Upper lobe of left lung (tissue), 6 donors: ENCODE measurements at regions not wholly inside any gene's neighbourhood (a gene's known extent, or its start where the extent isn't known, plus 50 kb on each side); places are given as distances from the start of the nearest gene placed in this dataset.

Experiments used
- ATAC-seq, 2 donors: fragments of 200-7000 bp; cut with Tn5 transposase; one replicate each; pipeline ENCODE4 v1.9.1; 2022; ENCODE audit warnings: mild to moderate bottlenecking in 2 of 2, moderate library complexity in 2 of 2; ENCODE audit not compliant: low FRiP score in 2 of 2
- DNase-seq, 2 donors: peaks; one replicate each; pipeline ENCODE4 v3.0.0-alpha.2; 2019 to 2020
- H3K27ac ChIP-seq, 4 donors: fragments of 200-600 bp; sonication (generic); one replicate each; pipeline ENCODE4 v1.5.1; 2016 to 2019
- H3K27me3 ChIP-seq, 4 donors: fragments of 200-600 bp; sonication (generic); one replicate each; pipeline ENCODE4 v1.5.1; 2017 to 2019
- H3K36me3 ChIP-seq, 4 donors: fragments of 200-600 bp; sonication (generic); one replicate each; pipeline ENCODE4 v1.5.1; 2016 to 2019
- H3K4me1 ChIP-seq, 4 donors: fragments of 200-600 bp; sonication (generic); one replicate each; pipeline ENCODE4 v1.5.1; 2018 to 2019
- H3K4me3 ChIP-seq, 4 donors: fragments of 200-600 bp; sonication (generic); one replicate each; pipeline ENCODE4 v1.5.1; 2017 to 2019; ENCODE audit warnings: mild to moderate bottlenecking in 2 of 4, moderate library complexity in 1 of 4
- H3K9me3 ChIP-seq, 4 donors: fragments of 200-600 bp; sonication (generic); one replicate each; pipeline ENCODE4 v1.5.1; 2018 to 2019
- CTCF ChIP-seq, 6 experiments: fragments of 450-650 bp in 4 of 6; fragments of 200-600 bp in 2 of 6; sonication (generic) in 2 of 6; IDR thresholded peaks; one replicate each; pipeline ENCODE4 v1.5.1; 2016 to 2019; ENCODE audit warnings: antibody characterized with exemption in 6 of 6
- EP300 ChIP-seq, 4 donors: sonication (generic); formaldehyde crosslinking; IDR thresholded peaks; one replicate each; pipeline ENCODE4 v1.5.1; 2017; ENCODE audit warnings: antibody characterized with exemption in 4 of 4, control low read depth in 2 of 4
- POLR2A ChIP-seq, 4 donors: fragments of 450-650 bp; IDR thresholded peaks; one replicate each; pipeline ENCODE4 v1.5.1; 2016 to 2017; ENCODE audit warnings: antibody characterized with exemption in 4 of 4, mild to moderate bottlenecking in 2 of 4
- POLR2AphosphoS5 ChIP-seq, 2 donors: sonication (generic); formaldehyde crosslinking; IDR thresholded peaks; one replicate each; pipeline ENCODE4 v1.5.1; 2017; ENCODE audit warnings: antibody characterized with exemption in 2 of 2
- WGBS, 2 donors: methylation state at CpG; one replicate each; pipeline ENCODE4 v1.1.5; 2017 to 2018; 5-methylcytosine and 5-hydroxymethylcytosine counted together
- donor health status: DM: no; HTN: no; CAD: no; lungs with moderate emphysema.
- donor health status: DM: no; HTN: yes; CAD: no; lungs with severe emphysema.

GRCh38 chr18:2316751-2317696, 254.3 kb downstream of the METTL4 start:
- 49 to 53% methylated on average over 5 of the region's 5 CpGs for WGBS, 2 donors
- H3K9me3 ChIP-seq = no peaks in the 10 kb centered on the region
- ATAC-seq (no peak), DNase-seq (no peak)
- no peaks in the 10 kb centered on the region for H3K36me3 ChIP-seq
- H3K4me3 ChIP-seq = no peak overlapping the region
- H3K27ac ChIP-seq = no peak overlapping the region
- TF ChIP-seq CTCF (IDR thresholded peaks at IDR 0.05) (no peak), POLR2A (IDR thresholded peaks at IDR 0.05) (no peak), POLR2AphosphoS5 (IDR thresholded peaks at IDR 0.05) (no peak), EP300 (IDR thresholded peaks at IDR 0.05) (no peak)
- H3K4me1 ChIP-seq = no peaks in the 10 kb centered on the region
- H3K27me3 ChIP-seq = no peaks in the 10 kb centered on the region

GRCh38 chr18:2324459-2324858, 246.8 kb downstream of the METTL4 start:
- Histone ChIP-seq H3K4me3 (no peak overlapping the region), H3K9me3 (no peaks in the 10 kb centered on the region), H3K27me3 (no peaks in the 10 kb centered on the region), H3K36me3 (no peaks in the 10 kb centered on the region), H3K4me1 (no peaks in the 10 kb centered on the region), H3K27ac (no peak overlapping the region)
- no peak for DNase-seq
- ATAC-seq = no peak
- TF ChIP-seq POLR2A (IDR thresholded peaks at IDR 0.05) = no peak
- TF ChIP-seq POLR2AphosphoS5 (IDR thresholded peaks at IDR 0.05) = no peak
- no peak for TF ChIP-seq EP300 (IDR thresholded peaks at IDR 0.05)
- no peak for TF ChIP-seq CTCF (IDR thresholded peaks at IDR 0.05)

GRCh38 chr18:2325308-2325849, 245.9 kb downstream of the METTL4 start:
- Histone ChIP-seq H3K27me3 (no peaks in the 10 kb centered on the region), H3K9me3 (no peaks in the 10 kb centered on the region), H3K27ac (no peak overlapping the region), H3K4me1 (no peaks in the 10 kb centered on the region), H3K4me3 (no peak overlapping the region), H3K36me3 (no peaks in the 10 kb centered on the region)
- WGBS, 2 donors = 50 to 61% methylated on average over 4 of the region's 4 CpGs
- TF ChIP-seq POLR2A (IDR thresholded peaks at IDR 0.05) (no peak), CTCF (IDR thresholded peaks at IDR 0.05) (no peak), EP300 (IDR thresholded peaks at IDR 0.05) (no peak), POLR2AphosphoS5 (IDR thresholded peaks at IDR 0.05) (no peak)
- DNase-seq (no peak), ATAC-seq (no peak)

GRCh38 chr18:2325933-2326332, 245.4 kb downstream of the METTL4 start:
- DNase-seq (no peak), ATAC-seq (no peak)
- 81 to 92% methylated on average over 1 of the region's 1 CpG for WGBS, 2 donors
- Histone ChIP-seq H3K9me3 (no peaks in the 10 kb centered on the region), H3K4me3 (no peak overlapping the region), H3K27me3 (no peaks in the 10 kb centered on the region), H3K36me3 (no peaks in the 10 kb centered on the region), H3K4me1 (no peaks in the 10 kb centered on the region), H3K27ac (no peak overlapping the region)
- TF ChIP-seq POLR2A (IDR thresholded peaks at IDR 0.05) (no peak), CTCF (IDR thresholded peaks at IDR 0.05) (no peak), EP300 (IDR thresholded peaks at IDR 0.05) (no peak), POLR2AphosphoS5 (IDR thresholded peaks at IDR 0.05) (no peak)
